Stimulated activated CD8-positive, alpha-beta memory T cell treated with anti-CD3 and anti-CD28 coated beads, Interleukin-7, amount 100 ng/mL, for 24 hours (primary cell): ENCODE measurements at regions not wholly inside any gene's neighbourhood (a gene's known extent, or its start where the extent isn't known, plus 50 kb on each side); places are given as distances from the start of the nearest gene placed in this dataset.
A peak's percentile ranks its signal among the peaks of the same experiment; 100 is the strongest.

Experiments
- DNase-seq: peaks from one replicate; pipeline ENCODE4 v3.0.0-alpha.2; 2020; ENCODE audit warnings: low read depth

DNA sequence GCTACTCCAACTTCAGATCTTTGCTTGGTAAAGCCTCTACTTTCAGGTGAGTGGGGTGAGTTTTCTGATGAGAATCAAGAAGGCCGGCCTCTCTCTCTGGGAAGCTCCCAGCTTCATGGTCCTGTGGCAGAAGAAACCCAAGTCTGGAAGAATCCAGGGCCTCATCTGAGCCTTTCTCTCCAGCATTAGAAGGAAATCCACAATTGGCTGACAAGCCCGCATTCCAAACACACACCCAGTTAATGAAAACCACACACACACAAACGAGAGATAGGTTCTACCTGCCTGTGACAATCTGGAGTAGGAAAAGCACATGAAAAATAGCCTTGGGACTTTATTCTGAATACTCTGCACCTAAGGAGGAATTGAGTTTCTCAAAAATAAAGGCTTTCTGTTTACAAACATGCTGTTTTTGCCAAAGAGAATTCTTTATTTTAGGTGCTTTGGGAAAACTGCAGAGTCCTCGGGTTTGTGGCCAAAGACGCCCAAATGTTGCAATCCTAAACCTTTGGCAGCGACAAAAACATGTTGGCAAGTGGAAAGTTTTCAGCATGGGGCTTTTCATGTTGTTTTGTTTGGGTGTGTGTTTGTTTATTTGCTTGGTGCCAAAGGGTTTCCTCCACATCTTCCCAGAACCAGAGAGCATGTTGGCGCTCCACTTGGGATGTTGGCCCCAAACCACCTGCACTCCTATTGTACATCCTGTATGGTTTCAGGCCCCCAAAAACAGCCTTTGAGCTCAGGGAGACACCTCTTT lies 216.2 kb downstream of the SETD4 start:
- DNase-seq, result no peak

DNA sequence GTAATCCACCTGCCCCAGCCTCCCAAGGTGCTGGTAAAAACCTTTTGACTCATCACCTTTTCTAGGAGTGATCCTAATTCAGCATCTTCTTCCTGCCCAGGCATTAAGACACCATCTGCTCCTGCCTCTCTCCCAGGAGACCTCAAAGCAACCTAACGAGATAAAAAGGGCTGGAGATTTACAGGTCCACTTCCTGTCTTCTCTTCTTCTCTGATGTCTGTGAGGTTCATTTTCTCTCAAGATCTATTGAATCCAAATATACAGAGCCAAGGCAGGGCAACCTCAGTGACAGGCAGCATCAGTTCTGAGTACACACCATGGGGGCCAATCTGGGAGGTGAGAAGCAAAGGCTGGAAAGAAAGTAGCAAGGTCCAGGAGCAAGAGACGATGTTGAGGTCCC lies 219.4 kb downstream of the SETD4 start:
- no peak for DNase-seq

DNA sequence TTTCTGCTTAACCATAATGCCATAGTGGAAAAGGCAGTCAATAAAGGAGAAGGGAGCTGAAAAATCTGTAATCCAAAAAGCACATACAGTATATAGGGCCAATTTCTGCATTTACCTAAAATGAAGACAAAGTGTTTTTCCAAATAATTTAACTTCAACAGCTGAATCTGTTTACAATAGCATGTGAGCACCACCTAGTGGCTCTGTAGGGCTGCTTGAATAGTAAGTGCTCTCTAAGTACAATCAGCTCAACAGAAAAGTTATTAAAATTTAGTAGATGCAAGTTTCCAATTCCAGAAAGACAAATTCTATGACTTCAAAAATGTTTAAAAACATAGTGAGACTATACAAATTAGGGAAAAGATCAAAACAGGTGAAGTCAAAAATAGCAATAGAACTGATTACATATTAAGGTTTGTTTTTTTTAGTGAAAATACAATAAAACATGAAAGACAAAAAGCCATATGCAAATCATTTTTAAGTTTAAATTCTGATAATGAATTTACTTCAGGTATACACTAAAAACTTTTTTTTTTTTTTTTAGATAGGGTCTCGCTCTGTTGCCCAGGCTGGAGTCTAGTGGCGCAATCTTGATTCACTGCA lies 220.0 kb downstream of the SETD4 start:
- DNase-seq, result peak; percentile 7

DNA sequence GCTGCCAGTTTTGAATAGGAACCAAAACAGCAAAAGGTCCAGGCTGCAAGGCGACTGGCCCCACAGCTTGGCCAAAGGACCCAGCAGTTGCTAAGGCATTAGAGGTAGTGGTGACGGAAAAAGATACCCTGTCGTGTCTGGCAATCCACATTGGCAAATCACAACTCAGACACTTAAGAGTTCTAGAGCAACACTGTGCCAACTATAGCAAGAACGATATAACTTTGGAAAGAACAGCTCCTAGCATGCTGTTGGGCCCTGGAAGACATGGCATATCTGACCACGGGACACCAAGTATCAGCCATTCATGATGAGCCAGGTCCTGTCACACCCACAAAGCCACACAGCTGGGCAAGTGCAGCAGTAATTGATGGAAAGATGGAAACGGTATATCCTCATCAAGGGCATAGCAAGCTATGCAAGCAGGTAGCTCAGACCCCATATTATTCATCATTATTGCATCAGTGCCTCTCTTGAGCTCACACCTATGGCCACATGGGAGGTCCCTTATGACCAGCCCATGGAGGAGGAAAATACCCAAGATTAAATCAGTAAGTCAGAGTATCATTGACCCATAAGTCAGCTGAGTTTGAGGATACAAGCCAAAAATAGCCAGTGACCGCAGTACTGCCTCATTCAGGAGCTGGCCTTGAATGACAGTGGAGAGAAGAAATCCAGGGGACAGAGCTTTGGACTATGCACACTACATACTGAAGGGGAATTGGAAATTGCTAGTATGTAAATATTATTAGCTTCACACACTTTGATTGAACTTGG lies 221.2 kb downstream of the SETD4 start:
- no peak for DNase-seq

DNA sequence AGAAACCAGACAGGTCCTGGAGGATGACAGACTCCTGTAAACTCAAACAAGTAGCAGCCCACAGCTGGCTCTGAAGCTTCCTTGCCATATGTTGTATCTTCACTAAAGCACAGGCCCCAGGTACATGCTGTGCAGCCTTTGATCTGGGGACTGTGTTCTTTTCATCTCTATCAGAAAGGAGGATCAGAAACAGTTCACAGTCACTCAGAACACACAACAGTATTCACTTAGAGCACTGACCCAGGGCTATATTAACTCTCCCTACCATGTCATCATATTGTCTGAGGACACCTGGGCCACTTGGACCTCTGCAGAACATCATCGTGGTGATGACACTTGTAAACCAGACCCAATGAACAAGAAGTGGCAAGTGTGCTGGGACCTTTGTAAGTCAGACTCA lies 222.0 kb downstream of the SETD4 start:
- DNase-seq, result no peak

DNA sequence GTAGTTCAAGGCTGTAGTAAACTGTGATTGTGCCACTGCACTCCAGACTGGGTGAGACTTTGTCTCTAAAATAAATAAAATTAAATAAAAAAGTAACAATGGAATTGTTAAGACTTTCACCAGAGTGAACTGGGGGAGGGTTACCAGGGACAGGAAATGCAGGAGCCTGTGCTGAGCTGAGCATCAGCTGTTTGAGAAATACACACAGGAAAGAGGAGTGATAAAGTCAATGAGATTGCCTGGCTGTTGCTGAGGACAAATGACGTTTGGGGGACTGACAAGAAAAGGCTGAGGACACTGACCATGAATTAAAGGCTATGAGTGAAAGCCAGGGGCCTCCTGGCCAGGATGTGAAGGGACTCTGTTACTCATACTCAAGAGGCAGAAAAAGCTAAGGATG lies 226.3 kb downstream of the SETD4 start:
- no peak for DNase-seq

DNA sequence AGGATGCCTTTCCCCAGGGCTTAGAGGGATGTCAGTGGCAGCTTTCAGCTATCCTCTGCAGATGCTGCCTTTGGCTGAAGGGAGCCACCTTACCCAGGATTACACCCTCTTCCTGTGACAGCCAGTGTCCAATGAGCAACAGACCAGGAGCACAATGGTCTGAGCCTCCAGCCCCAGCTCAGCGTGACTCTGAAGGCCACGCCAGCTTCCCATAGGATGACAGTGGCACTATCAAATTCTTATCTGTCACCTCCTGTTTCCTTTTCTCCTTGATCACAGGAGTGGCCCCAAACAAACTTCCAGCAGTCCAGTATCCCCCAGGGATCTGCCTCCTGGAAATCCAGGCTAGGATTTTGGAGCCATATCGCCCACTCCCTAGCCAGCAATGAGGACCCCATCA lies 226.9 kb downstream of the SETD4 start:
- no peak for DNase-seq

DNA sequence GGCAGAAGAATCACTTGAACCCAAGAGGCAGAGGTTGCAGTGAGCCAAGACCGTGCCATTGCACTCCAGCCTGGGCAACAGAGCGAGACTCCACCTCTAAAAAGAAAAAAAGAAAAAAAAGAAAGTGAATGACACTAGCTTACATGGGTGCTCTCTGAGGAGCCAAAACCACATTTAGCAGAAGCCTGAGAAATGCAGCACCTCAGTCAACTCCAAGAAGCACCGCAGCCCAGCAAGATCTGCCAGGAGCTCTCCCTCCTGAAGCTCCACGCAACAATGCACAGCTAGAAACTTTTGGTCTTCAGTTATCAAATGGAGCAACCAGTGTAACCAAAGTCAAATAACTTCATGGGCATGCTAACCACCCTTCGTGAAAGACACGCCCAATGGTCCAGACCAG lies 229.1 kb downstream of the SETD4 start:
- DNase-seq, result no peak

DNA sequence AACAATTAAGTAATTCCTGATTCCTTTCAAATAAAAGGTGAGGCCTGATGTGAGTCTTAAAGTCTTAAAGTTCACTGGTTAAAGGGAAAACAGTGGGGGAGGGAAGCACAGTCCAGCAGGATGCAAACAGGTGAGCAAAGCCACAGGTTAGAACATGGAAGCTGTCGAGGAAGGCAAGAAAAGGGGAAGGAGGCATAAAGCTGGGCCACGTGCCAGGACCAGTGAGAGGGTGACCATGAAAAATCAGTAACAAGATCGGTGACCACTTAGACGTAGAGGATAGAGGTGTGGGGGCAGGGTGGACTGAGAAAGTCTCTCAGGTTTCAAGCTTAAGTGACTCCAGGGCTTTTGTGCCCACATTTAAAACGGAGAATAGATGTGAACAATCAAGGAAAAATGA lies 231.3 kb downstream of the SETD4 start:
- no peak for DNase-seq

DNA sequence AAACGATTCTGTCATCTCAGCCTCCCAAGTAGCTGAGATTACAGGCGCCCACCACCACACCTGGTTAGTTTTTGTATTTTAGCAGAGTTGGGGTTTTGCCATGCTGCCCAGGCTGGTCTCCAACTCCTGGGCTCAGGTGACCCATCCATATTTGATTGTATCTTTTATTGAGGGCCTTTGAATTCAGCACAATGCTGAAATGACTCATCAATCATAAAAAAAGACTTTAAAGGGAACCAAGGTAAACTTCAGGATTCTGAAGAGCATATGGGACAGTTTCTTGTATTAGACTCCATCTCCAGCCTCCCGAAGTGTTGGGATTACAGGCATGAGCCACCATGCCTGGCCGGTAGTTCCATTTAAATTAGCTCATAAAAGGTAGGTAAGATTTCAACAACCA lies 232.2 kb downstream of the SETD4 start:
- DNase-seq, result no peak

DNA sequence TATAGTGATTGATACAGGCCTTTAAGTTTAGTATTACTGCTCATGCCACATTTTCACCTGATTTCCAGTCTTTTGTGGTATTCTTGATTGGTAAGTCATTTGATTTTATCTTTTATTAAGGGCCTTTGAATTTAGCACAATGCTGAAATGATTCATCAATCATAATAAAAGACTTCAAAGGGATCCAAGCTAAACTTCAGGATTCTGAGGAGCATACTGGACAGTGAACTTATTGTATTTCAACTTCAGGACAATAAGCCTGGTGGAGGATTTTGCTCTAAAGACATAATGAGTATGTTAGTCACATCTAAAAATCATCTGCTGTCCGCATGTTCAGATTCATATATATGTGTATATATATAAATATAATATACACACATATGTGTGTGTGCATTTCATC lies 233.3 kb downstream of the SETD4 start:
- DNase-seq, result no peak

DNA sequence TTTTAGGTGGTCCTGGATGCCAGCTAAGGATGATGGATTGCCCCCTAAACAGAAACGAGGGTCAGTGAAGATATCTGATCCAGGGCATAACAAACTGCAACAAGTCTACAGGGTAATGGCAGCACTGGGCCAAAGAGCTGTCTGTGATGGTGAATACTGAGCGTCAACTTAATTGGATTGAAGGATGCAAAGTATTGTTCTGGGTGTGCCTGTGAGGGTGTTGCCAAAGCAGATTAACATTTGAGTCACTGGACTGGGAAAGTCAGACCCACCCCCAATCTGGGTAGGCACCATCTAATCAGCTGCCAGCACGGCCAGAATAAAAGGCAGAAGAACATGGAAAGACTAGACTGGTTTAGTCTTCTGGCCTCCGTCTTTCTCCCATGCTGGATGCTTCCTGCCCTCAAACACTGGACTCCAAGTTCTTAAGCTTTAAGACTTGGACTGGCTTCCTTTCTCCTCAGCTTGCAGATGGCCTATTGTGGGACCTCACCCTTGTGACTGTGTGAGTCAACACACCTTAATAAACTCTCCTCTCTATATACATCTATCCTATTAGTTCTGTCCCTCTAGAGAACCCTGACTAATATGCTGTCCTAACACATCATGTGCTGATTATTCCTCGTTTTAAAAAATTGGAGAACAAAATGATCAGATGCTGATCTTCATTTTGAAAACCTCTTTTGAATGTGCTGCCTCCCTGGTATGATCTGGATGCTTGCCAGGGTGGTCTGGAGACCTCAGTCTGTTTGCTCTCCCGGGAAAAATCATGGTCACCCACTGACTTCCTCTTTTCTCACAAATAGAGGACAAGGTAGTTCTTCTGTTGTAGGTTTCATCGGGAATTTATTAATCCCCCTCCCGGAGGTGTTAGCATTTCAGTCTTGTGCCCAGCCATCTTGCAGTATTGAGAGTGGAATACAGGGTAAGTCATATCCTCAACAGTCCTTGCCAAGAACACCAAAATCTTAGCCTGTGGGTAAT lies 234.7 kb downstream of the SETD4 start:
- DNase-seq, result no peak

DNA sequence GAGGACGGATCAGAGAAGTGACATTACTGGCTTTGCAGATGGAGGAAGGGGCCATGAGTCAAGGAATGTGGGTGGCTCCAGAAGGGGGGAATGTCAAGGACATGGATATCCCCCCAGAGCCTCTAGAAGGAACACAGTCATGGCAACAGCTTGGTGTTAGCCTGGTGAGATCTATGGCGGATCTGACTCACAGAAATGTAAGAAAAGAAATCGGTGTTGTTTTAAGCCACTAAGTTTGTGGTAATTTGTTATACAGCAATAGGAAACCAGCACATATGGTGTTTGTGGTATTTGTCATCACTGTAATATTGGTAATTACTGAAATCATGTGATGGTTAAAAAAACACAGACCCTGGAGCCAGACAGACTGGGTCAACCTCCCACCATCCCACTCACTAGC lies 236.2 kb downstream of the SETD4 start:
- no peak for DNase-seq

DNA sequence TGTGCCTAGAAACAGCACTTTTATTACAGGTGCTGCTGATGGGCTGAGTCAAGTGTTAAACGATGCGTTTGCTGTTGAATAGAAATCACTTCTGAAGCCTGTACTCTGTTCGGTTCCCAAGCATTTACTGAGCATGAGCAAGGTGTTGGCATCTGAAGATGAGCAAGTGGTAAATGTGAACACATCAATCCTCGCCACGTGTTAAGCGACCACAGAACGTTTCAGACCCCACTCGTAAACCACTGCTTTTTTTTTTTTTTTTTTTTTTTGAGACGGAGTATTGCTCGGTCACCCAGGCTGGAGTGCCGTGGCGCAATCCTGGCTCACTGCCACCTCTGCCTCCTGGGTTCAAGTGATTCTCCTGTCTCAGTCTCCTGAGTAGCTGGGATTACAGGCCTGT lies 241.2 kb downstream of the SETD4 start:
- DNase-seq, result no peak

DNA sequence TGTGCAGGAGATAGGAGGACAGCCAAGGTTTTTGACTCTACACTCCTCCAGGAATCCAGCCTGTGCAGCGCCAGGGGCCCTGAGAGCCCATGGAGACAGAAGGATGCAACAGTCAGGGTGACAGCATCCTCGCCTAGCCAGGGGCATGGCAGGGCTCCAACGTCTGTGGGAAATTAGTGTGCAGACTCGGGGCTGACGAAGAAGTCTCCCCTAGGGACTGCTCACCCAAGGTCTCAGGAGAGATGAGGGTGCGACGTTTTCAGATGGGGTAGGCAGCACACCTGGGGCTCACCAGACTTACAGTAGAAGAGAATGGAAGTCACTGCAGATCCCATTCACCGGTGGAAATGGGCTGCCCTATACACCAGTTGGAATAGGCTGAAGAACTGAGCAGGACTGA lies 241.7 kb downstream of the SETD4 start:
- no peak for DNase-seq

DNA sequence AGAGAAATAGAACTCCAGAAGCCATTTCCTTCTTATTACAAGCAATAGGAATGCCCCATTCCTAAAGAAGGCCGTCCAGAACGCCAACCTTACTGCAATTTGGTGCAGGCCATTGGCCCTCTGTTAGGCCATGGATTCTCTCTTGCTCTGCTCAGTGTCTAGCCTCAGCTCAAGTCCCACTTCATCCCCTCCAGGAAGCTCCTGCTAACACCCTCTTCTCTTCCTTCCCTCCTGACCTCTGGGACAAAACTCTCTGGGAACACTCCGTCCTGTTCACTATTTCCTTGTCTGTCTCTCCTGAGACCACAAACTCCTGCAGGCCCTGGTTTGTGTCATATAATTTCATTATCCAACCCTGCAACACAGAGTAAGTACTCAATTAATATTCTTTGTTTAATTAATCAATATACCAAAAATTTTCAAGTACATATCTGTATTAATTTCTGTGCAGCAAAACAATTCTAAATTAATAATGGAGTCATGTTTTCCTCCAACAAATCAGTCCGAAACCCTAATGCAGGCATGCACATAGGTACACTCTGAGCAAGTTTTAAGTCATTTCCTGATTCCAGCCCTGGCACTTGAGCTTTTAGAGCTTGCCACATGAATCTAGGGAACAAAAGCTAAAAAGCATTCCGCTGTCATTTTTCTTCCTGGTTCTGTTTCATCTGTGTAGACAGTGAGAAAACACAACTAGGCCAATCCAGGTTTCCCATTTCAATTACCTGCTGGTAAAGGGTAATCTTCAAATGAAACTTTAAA lies 245.3 kb downstream of the SETD4 start:
- DNase-seq, result no peak

DNA sequence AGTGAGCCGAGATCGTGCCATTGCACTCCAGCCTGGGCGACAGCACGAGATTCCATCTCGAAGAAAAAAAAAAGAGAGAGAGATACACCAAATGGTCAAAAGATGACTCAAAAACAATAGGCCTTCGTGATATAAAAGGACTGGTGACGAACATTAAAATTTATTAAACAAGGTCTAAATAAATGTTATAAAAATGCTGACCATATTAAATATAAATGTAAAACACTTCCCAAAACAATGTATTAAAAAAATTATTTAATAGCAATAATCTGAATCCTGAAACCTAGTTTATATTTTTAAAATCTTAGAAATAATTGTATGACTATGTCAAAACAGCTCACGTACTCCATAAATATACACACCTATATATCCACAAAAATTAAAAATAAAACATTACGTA lies 247.6 kb downstream of the SETD4 start:
- no peak for DNase-seq

DNA sequence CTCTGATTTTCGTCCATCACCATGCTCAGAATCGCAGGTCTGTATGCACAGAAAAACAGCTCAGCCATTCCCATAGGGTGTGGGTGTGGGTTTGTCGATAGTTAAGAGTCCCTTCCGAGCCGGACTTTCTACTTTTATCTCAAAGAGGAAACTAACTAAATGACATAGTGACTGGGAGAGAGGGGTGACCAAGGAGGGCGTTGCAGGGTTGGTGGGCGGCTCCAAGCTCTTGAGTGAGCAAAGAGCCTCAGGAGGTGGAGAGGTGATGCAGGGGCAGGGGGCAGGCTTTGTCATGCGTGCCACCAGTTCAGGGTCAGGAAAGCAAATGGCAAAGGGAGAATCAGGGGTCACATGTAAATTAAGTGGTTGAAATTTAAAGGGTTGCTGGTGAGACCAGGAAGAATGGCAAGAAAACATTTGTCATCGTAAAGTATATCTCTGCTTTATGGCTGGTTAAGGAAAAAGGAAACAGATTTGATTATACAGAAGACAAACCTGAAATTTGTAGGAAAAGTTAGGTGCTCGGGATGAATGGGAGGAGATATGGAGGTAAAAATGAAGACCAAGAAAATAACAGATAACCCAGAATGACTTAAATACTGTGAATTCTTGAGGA lies 249.0 kb downstream of the SETD4 start:
- no peak for DNase-seq

DNA sequence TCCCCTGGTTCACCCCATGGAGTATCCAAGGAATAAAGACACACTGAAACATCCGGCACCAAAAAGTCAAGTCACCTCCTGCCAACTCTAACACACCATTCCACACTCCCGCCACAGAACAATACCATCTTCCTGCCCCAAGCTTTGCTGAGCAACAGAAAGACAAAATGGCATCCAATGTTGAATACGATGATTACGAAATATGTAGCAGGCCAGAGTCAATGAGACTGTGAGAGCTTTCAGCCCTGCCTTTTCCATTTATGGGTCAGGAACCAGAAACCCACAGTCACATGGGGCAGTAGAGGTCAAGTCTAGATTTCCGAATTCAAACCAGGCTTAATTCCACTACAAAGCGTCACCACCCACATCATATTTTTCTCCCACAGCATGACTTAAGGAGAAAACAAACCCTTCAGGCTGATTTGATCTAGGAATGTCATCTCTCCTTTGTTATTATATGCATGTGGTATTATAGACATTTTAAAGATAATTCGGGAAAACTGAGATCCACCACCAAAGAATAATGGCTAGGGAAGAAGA lies 249.8 kb downstream of the SETD4 start:
- no peak for DNase-seq

DNA sequence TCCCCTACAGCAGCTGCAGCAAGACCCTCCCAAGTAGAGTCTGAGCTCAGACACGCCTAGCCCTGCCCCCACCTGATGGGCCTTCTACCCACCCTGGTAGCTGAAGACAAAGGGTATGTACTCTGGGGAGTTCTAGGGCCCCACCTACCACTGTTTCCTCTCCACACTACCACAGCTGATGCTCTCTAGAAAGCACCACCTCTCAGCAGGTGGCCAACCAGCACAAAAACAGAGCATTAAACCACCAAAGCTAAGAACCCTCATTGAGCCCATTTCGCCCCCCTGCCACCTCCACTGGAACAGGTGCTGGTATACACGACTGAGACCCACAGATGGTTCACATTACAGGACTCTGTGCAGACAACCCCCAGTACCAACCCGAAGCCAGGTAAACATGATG lies 258.9 kb downstream of the SETD4 start:
- no peak for DNase-seq
